ENCODE measurements at regions not wholly inside any gene's neighbourhood (a gene's known extent, or its start where the extent isn't known, plus 50 kb on each side); places are given as distances from the start of the nearest gene placed in this dataset.

GRCh38 chr4:147328756-147329446 lies 152.0 kb upstream of the EDNRA start:
- no peak overlapping the region for H3K4me3 ChIP-seq (ENCODE audit: low read depth, poor library complexity, severe bottlenecking)
- intact Hi-C loops (cut with DNase I; ENCODE audit: low total_unique reads): no loop called here
- DNase-seq (ENCODE audit: low spot score in 2 of 2): no peak
- WGBS, 2 donors: 86% methylated on average over 8 of the region's 8 CpGs
- TF ChIP-seq POLR2A (IDR thresholded peaks at IDR 0.05) (no peak), CTCF (IDR thresholded peaks at IDR 0.05) (no peak)

GRCh38 chr4:147332091-147332490 lies 148.8 kb upstream of the EDNRA start:
- DNase-seq (ENCODE audit: low spot score in 2 of 2): no peak
- intact Hi-C loops (cut with DNase I; ENCODE audit: low total_unique reads): no loop called here
- no peak for TF ChIP-seq CTCF (IDR thresholded peaks at IDR 0.05)
- TF ChIP-seq POLR2A (IDR thresholded peaks at IDR 0.05): no peak
- 50 to 61% methylated on average over 1 of the region's 1 CpG for WGBS, 2 donors
- no peak overlapping the region for H3K4me3 ChIP-seq (ENCODE audit: low read depth, poor library complexity, severe bottlenecking)

- WGBS, 2 donors: 19 to 20% methylated on average over 1 of the region's 1 CpG
- TF ChIP-seq CTCF (IDR thresholded peaks at IDR 0.05) (no peak), POLR2A (IDR thresholded peaks at IDR 0.05) (no peak)
- no peak overlapping the region for H3K4me3 ChIP-seq (ENCODE audit: low read depth, poor library complexity, severe bottlenecking)
- DNase-seq (ENCODE audit: low spot score in 2 of 2): no peak
- intact Hi-C loops (cut with DNase I; ENCODE audit: low total_unique reads): no loop called here
Measured at GRCh38 chr4:147334478-147334877, 146.4 kb upstream of the EDNRA start.

GRCh38 chr4:147335183-147335582 lies 145.7 kb upstream of the EDNRA start:
- no peak for TF ChIP-seq CTCF (IDR thresholded peaks at IDR 0.05)
- no peak for TF ChIP-seq POLR2A (IDR thresholded peaks at IDR 0.05)
- intact Hi-C loops (cut with DNase I; ENCODE audit: low total_unique reads): no loop called here
- 97 to 98% methylated on average over 1 of the region's 1 CpG for WGBS, 2 donors
- no peak overlapping the region for H3K4me3 ChIP-seq (ENCODE audit: low read depth, poor library complexity, severe bottlenecking)
- DNase-seq (ENCODE audit: low spot score in 2 of 2): no peak

- intact Hi-C loops (cut with DNase I; ENCODE audit: low total_unique reads): no loop called here
- WGBS, 2 donors: 56 to 63% methylated on average over 2 of the region's 2 CpGs
- H3K4me3 ChIP-seq (ENCODE audit: low read depth, poor library complexity, severe bottlenecking): no peak overlapping the region
- no peak for DNase-seq (ENCODE audit: low spot score in 2 of 2)
- no peak for TF ChIP-seq POLR2A (IDR thresholded peaks at IDR 0.05)
- no peak for TF ChIP-seq CTCF (IDR thresholded peaks at IDR 0.05)
Measured at GRCh38 chr4:147336252-147336651, 144.6 kb upstream of the EDNRA start.

- no peak overlapping the region for H3K4me3 ChIP-seq (ENCODE audit: low read depth, poor library complexity, severe bottlenecking)
- no peak for TF ChIP-seq CTCF (IDR thresholded peaks at IDR 0.05)
- no peak for TF ChIP-seq POLR2A (IDR thresholded peaks at IDR 0.05)
- no peak for DNase-seq (ENCODE audit: low spot score in 2 of 2)
- WGBS, 2 donors: 80 to 85% methylated on average over 4 of the region's 4 CpGs
- intact Hi-C loops (cut with DNase I; ENCODE audit: low total_unique reads): no loop called here
Measured at GRCh38 chr4:147339100-147339499, 141.8 kb upstream of the EDNRA start.
